ENCODE measurements at regions not wholly inside any gene's neighbourhood (a gene's known extent, or its start where the extent isn't known, plus 50 kb on each side); places are given as distances from the start of the nearest gene placed in this dataset.

DNA sequence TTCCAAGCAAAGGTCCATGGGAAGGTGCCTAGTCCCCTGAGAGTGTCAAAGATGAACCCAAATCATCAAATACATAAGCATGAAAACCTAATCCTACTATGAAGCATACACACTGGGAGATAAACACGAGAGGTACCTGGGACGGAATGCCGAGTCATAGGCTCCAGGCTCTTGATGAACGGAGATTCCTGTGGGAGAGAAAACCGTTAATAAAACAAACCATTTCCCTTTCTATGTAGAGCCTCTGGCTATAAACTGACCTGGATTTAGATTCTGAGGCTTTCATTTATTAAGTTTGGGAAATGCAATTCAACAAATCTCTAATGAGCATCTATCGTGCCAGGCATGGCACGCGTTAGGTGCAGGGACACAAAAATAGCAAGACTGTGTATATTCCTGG, 206.4 kb upstream of the IL12B start:
- DNase-seq (ENCODE audit: low spot score) = no peak

DNA sequence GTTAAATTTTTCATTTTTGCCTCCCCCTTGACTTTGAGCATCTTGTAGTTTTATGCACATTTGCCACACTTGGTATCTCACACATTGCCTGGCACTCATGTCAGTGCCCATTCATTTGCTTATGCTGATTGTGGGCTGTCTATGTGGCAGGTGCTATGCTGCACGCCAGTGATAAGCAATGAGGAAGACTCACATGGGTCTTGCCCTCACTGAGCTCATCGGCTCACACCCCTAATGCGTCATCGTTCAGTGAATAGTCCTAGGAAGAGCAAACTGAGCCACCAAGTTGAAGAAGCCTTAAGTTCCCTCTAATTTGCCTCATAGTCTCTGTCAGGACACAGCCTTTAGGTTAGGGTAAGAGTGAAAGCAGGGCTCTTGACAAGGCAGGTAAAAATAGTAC, 209.4 kb upstream of the IL12B start:
- DNase-seq (ENCODE audit: low spot score) = no peak

DNA sequence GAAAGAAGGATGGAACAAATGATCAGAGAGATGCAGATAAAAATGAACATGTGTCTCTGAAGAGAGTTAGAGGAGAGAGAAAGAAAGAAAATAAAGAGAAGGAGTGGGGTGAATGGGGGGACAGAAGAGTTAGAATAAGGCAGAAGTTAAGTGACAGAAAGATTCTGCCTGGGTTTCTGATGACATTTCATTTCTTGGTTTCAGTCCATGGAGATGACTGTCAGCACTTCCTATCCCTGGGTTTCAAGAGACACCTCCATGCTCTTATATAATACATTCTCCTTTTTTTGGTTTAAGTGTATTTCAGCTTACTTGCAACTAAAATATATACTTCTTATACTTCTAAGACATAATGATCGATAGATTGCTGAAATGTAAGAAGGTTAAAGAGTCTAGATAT, 213.0 kb upstream of the IL12B start:
- no peak for DNase-seq (ENCODE audit: low spot score)

- no peak for DNase-seq (ENCODE audit: low spot score)
Observed at GRCh38 chr5:159545156-159545555, 214.9 kb upstream of the IL12B start.

DNA sequence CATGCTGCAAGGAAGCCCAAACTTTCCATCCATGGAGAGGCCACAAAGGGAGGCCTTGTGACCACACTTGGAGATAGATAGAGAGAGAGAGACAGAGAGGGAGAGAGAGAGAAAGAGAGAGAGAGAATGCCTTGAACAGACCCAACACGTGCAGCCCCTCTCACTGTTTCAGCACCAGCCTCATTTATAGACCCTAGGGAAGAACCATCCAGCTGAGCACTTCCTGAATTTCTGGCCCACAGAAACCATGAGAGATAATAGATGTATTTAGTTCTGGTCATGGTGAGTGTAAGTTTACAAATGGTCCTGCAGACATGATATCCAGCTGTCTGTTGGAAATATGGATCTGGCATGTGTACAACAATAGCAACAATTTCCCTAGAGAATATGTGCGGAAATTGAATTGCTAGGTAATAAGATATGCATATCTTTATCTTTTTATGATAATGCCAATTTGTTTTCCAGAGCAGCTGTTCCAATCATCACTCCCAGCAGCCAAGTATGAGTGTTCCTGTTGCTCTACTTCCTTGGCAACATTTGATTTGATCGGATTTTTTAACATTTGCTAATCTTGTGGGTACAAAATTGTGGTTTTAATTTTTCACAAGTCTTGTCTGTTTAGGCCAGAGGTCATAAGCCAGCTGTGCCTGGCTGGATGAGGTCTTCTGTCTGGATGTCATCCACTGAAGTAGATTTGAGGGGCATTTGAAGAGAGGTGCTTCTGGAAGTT, 217.3 kb upstream of the IL12B start:
- DNase-seq (ENCODE audit: low spot score) = no peak

- DNase-seq (ENCODE audit: low spot score) = no peak
Observed at GRCh38 chr5:159548517-159548916, 218.2 kb upstream of the IL12B start.

GRCh38 chr5:159549046-159549445, 218.8 kb upstream of the IL12B start:
- DNase-seq (ENCODE audit: low spot score) = no peak

DNA sequence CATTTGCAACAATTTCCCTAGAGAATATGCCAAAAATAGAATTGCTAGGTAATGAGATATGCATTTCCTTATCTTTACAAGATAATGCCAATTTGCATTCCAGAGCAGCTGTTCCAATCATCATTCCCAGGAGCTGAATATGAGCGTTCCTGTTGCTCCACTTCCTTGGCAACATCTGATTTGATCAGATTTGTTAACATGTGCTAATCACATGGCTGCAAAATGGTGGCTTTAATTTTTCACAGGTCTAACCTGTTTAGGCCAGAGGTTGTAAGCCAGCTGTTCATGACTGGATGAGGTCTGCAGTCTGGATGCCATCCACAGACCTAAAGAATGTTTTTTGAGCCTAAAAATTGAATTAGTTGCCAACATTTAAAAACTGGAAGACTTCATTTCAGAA, 220.7 kb upstream of the IL12B start:
- DNase-seq (ENCODE audit: low spot score) = no peak

GRCh38 chr5:159552751-159553150, 222.5 kb upstream of the IL12B start:
- no peak for DNase-seq (ENCODE audit: low spot score)

- no peak for DNase-seq (ENCODE audit: low spot score)
Observed at GRCh38 chr5:159553792-159554191, 223.5 kb upstream of the IL12B start.

DNA sequence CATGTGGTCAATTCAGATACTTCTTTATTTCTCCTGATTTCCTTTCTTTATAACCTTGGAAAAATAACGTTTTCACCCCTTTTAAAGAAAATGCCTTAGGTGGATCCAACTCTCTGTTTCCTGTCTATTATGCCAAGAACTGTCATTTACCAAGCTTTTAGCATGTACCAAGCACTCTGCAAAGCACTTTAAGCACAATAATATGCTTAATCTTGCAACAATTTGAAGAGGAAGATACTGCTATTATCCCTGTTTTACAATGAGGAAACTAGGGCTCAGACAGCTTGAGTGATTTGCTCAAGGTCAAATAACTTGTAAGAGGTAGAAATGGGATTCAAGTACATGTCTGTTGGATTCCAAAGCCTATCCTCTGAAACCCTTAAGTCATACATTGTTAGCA, 224.8 kb upstream of the IL12B start:
- no peak for DNase-seq (ENCODE audit: low spot score)

GRCh38 chr5:159559337-159559736, 229.1 kb upstream of the IL12B start:
- no peak for DNase-seq (ENCODE audit: low spot score)

GRCh38 chr5:159560088-159560487, 229.8 kb upstream of the IL12B start:
- no peak for DNase-seq (ENCODE audit: low spot score)

GRCh38 chr5:159564031-159564430, 233.7 kb upstream of the IL12B start:
- no peak for DNase-seq (ENCODE audit: low spot score)

DNA sequence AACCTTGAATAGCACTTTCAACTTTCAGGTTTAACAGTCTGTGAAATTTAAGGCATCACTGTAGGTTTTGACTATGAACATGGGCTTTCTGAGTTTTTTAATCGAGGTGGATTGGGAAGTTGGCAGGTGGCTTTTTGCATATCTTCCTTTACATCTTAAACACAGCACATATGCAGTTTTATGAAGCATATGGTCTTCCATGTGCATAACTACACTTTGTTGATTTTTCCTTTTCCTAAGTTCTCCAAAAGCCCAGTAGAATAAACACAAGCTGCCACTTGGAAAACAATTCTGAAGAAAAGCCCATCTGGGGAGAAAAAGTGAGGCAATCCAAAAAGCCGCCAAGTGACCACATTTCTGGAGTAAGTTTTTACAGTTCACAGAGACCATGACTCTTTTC, 236.5 kb upstream of the IL12B start:
- no peak for DNase-seq (ENCODE audit: low spot score)

GRCh38 chr5:159567461-159567860, 237.2 kb upstream of the IL12B start:
- no peak for DNase-seq (ENCODE audit: low spot score)

DNA sequence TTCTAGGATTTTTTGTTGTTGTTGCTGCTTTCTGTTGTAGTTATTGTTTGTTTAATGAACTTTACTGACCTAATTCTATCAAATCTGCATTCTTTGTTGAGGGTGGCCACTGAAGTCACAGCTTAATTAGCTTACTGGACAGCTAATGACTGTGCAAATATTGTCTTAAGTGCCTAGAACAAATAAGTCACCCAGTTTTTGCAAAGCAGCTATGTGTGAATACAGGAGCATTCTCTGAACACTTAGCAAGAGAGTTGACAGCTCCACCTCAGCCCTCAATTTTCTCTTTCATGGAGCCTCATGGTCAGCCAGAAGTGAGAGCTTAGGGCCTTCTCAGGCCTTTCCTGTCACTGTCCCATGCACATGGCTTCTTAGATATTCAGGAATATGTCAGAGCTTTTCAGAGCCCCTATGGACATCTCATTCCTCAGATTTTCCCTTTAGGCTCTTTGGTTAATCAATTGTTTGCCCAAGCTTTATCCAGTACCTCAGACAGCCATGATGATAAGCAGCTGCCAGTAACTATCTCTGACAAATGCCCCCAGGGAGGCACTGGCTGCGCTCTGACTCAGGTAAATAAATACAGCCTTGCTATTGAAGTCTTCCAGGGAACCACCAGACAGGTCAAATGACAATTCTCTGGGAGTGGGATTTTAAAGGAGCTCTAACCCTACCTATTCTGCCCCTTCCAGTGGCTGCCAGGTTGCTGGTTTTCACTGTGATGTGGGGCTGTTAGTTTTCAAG, 241.4 kb upstream of the IL12B start:
- no peak for DNase-seq (ENCODE audit: low spot score)

DNA sequence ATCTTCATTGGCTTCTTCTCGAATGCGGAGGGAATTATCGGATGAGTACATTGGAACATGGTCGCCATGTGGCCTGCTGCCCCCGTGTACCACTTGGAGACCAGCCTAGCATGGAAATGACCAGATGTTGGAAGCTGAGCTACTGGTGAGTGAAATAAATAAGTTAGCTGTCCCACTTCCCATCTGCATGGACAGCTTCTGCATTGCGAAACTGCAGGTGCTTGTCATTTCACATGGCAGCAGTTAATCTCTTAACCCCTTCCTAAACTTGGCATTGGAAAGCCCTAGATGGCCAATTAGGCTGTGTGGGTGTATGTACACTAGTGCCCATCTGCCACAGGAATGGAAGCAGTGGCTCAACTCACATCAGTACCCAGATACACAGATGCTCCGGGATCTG, 246.6 kb upstream of the IL12B start:
- no peak for DNase-seq (ENCODE audit: low spot score)

GRCh38 chr5:159581502-159582249, 251.4 kb upstream of the IL12B start:
- DNase-seq (ENCODE audit: low spot score) = no peak

DNA sequence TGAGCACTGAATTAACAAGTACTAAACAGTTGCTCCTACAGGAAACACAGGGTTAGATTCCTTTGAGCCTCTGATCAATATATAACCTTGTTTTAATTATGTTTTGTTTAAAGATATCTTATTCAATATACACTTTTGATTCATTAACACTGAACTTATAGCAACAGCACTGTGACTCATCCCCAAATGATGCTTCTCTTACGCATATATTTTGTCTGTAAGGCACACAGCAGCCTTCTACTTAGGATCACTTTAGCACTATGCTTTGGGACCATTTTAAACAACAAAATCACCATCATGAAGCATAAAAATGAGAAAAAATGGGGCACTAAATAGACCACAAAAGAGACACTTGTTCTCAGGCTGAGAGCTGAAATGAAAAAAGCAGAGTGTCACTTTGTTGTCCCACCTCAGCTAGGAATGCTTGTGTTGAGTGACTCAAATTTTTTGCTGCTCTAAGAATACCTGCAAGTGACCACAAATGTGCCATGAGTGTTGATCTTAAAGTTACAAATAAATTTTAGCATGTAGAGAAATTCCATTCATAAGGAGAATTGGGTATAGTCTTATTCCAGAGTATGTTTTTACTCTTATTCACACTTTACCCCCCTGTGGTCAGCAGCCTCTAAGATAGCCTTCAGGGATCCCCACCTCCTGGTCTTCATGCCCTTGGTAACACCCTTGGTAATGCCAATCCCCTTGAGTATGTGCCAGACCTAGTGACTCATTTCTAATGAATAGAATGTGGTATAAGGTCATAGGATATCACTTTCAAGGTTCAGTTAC, 252.7 kb upstream of the IL12B start:
- no peak for DNase-seq (ENCODE audit: low spot score)

DNA sequence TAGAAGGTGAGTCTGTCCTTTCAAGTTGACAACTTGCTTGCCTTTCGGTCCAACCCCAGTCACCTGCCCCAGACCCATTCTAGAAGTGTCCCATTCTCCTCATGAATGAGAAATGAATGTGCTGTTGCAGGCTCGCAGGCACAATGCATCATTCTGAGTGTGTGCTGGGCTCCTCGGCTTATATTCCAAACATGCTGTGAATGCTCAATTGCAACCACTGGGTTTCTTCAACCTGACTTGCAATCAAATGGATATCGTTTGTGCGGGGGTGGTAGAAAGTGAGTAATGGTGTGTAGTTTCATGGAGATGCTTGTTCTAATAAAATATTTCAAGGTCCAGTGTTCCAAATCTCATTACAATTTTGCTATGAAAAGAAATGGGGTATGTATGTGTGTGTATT, 256.6 kb upstream of the IL12B start:
- DNase-seq (ENCODE audit: low spot score) = no peak

DNA sequence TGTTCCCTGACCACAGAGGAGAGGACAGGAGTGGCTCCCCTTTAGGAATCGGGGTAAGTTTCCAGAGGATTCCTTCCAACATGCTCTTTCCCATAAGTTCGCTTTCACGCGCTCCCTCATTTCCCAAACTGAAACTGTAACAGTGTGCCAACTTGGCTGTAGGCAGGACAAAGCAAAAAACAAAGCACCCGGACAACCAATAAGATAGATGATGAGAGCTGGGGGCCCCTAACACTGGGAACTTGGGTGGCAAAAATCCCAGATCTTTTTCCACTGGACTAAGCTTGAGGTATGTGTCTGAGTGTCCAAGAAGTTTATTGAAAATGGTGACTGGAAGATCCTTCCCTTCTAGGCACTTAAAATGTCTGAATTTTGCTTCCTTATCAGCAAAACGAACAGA, 258.7 kb upstream of the IL12B start:
- DNase-seq (ENCODE audit: low spot score) = no peak

Measured in ureter (tissue), 1 donor.